Karpas-422 (cell line): ENCODE measurements at regions not wholly inside any gene's neighbourhood (a gene's known extent, or its start where the extent isn't known, plus 50 kb on each side); places are given as distances from the start of the nearest gene placed in this dataset.

Experiments used
- DNase-seq: peaks from one replicate; pipeline ENCODE4 v3.0.0-alpha.2; 2015
- H2AFZ ChIP-seq: fragments of 200-600 bp; sonication (generic); 2 replicates; pipeline ENCODE4 v1.6.1; 2014; ENCODE audit warnings: antibody characterized with exemption, low read length, mixed read lengths
- H3K27ac ChIP-seq: fragments of 200-600 bp; sonication (generic); 2 replicates; pipeline ENCODE4 v1.5.1; 2014; ENCODE audit warnings: mild to moderate bottlenecking, low read length, moderate library complexity
- H3K27me3 ChIP-seq: fragments of 200-600 bp; sonication (generic); 2 replicates; pipeline ENCODE4 v1.6.1; 2014; ENCODE audit warnings: low read length, mixed read lengths
- H3K36me3 ChIP-seq: fragments of 200-600 bp; sonication (generic); 2 replicates; pipeline ENCODE4 v1.6.1; 2014; ENCODE audit warnings: low read length, mixed read lengths; ENCODE audit not compliant: insufficient read depth
- H3K4me1 ChIP-seq: fragments of 200-600 bp; sonication (generic); 2 replicates; pipeline ENCODE4 v1.6.1; 2014; ENCODE audit warnings: mild to moderate bottlenecking, low read length, mixed read lengths
- H3K4me2 ChIP-seq: fragments of 200-600 bp; sonication (generic); 2 replicates; pipeline ENCODE4 v1.6.1; 2014; ENCODE audit warnings: low read length, low read depth, mild to moderate bottlenecking; ENCODE audit not compliant: poor library complexity, severe bottlenecking
- H3K4me3 ChIP-seq: fragments of 200-600 bp; sonication (generic); 2 replicates; pipeline ENCODE4 v1.5.1; 2014; ENCODE audit warnings: mild to moderate bottlenecking, antibody characterized with exemption, low read length, mixed read lengths
- H3K79me2 ChIP-seq: fragments of 200-600 bp; sonication (generic); 2 replicates; pipeline ENCODE4 v1.6.1; 2014; ENCODE audit warnings: mild to moderate bottlenecking, low read length, mixed read lengths
- H3K9ac ChIP-seq: fragments of 200-600 bp; sonication (generic); 2 replicates; pipeline ENCODE4 v1.6.0; 2014; ENCODE audit warnings: low read length
- H3K9me2 ChIP-seq: fragments of 200-600 bp; sonication (generic), shearing (Covaris generic); replicated peaks from 2 replicates; pipeline ENCODE4 v1.6.0; 2014; ENCODE audit warnings: mild to moderate bottlenecking, low read length, moderate library complexity; ENCODE audit not compliant: insufficient read depth
- H3K9me3 ChIP-seq: fragments of 300-700, 200-600 bp; sonication (generic); 2 replicates; pipeline ENCODE4 v1.6.1; 2014; ENCODE audit warnings: low read length, mixed read lengths
- H4K20me1 ChIP-seq: fragments of 200-600 bp; sonication (generic); 2 replicates; pipeline ENCODE4 v1.6.1; 2014; ENCODE audit warnings: mild to moderate bottlenecking, antibody characterized with exemption, low read length, low read depth; ENCODE audit not compliant: insufficient read depth

DNA sequence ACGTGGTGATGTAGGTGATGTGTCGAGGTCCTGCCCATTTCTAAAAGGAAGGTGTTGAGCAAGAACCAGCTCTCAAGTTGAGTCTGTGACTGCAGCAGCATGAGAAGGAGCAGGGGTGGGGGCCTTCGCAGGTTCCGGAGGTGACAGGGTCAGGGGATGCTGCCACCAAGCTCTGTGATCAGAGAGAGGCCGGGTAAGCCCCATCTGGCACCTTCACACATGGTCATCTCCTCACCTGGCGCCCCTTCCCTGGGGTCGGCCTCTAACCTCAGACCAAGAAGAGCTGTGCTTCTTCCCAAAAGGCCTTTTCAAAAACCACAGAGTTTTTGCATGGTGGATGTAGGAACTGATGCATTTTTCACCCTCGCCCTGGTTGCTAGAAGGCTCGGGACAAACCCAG, 137.6 kb downstream of the CPZ start:
- Histone ChIP-seq H3K27me3 (no peaks in the 10 kb centered on the region), H3K4me3 (no peak overlapping the region), H3K9me2 (no peaks in the 10 kb centered on the region), H2AFZ (no peak overlapping the region), H3K9ac (no peak overlapping the region), H3K4me2 (no peak overlapping the region), H3K4me1 (no peaks in the 10 kb centered on the region), H3K27ac (no peak overlapping the region), H4K20me1 (no peaks in the 10 kb centered on the region), H3K36me3 (no peaks in the 10 kb centered on the region), H3K9me3 (no peaks in the 10 kb centered on the region), H3K79me2 (no peaks in the 10 kb centered on the region)
- no peak for DNase-seq

- Histone ChIP-seq H3K36me3 (no peaks in the 10 kb centered on the region), H2AFZ (no peak overlapping the region)
- DNase-seq = no peak
Observed at GRCh38 chr4:8729408-8730149, 137.0 kb downstream of the CPZ start.

GRCh38 chr4:8728536-8729407, 136.2 kb downstream of the CPZ start:
- DNase-seq = no peak
- no peaks in the 10 kb centered on the region for H4K20me1 ChIP-seq
- no peak overlapping the region for H3K9ac ChIP-seq
- no peak overlapping the region for H2AFZ ChIP-seq
- no peaks in the 10 kb centered on the region for H3K9me2 ChIP-seq
- H3K27me3 ChIP-seq = no peaks in the 10 kb centered on the region
- no peak overlapping the region for H3K4me3 ChIP-seq
- H3K79me2 ChIP-seq = no peaks in the 10 kb centered on the region
- no peaks in the 10 kb centered on the region for H3K9me3 ChIP-seq
- H3K36me3 ChIP-seq = no peaks in the 10 kb centered on the region
- H3K4me1 ChIP-seq = no peaks in the 10 kb centered on the region
- no peak overlapping the region for H3K27ac ChIP-seq
- H3K4me2 ChIP-seq = no peak overlapping the region

More at GRCh38 chr4:8729408-8730149, 137.0 kb downstream of the CPZ start:
- Histone ChIP-seq H3K9me3 (no peaks in the 10 kb centered on the region), H3K4me3 (no peak overlapping the region), H3K9ac (no peak overlapping the region), H3K9me2 (no peaks in the 10 kb centered on the region), H3K27me3 (no peaks in the 10 kb centered on the region), H4K20me1 (no peaks in the 10 kb centered on the region), H3K27ac (no peak overlapping the region), H3K4me1 (no peaks in the 10 kb centered on the region), H3K4me2 (no peak overlapping the region), H3K79me2 (no peaks in the 10 kb centered on the region)

GRCh38 chr4:8727546-8728510, 135.3 kb downstream of the CPZ start:
- H3K9ac ChIP-seq = no peak overlapping the region
- no peaks in the 10 kb centered on the region for H3K9me2 ChIP-seq
- H3K4me1 ChIP-seq = no peaks in the 10 kb centered on the region
- H3K36me3 ChIP-seq = no peaks in the 10 kb centered on the region
- no peaks in the 10 kb centered on the region for H4K20me1 ChIP-seq
- no peaks in the 10 kb centered on the region for H3K27me3 ChIP-seq
- no peaks in the 10 kb centered on the region for H3K9me3 ChIP-seq
- H3K27ac ChIP-seq = no peak overlapping the region
- H2AFZ ChIP-seq = no peak overlapping the region
- H3K4me3 ChIP-seq = no peak overlapping the region
- DNase-seq = no peak
- no peak overlapping the region for H3K4me2 ChIP-seq
- no peaks in the 10 kb centered on the region for H3K79me2 ChIP-seq

GRCh38 chr4:8727131-8727530, 134.6 kb downstream of the CPZ start:
- Histone ChIP-seq H3K36me3 (no peaks in the 10 kb centered on the region), H2AFZ (no peak overlapping the region), H3K27ac (no peak overlapping the region), H3K9ac (no peak overlapping the region), H4K20me1 (no peaks in the 10 kb centered on the region), H3K9me3 (no peaks in the 10 kb centered on the region), H3K4me2 (no peak overlapping the region), H3K79me2 (no peaks in the 10 kb centered on the region), H3K4me3 (no peak overlapping the region), H3K27me3 (no peaks in the 10 kb centered on the region), H3K4me1 (no peaks in the 10 kb centered on the region), H3K9me2 (no peaks in the 10 kb centered on the region)
- no peak for DNase-seq

- H3K9me2 ChIP-seq = no peaks in the 10 kb centered on the region
- no peaks in the 10 kb centered on the region for H3K4me1 ChIP-seq
- no peak overlapping the region for H3K9ac ChIP-seq
- H3K79me2 ChIP-seq = no peaks in the 10 kb centered on the region
- H2AFZ ChIP-seq = no peak overlapping the region
- no peak for DNase-seq
- no peaks in the 10 kb centered on the region for H3K27me3 ChIP-seq
- H3K4me2 ChIP-seq = no peak overlapping the region
- no peaks in the 10 kb centered on the region for H3K36me3 ChIP-seq
- no peaks in the 10 kb centered on the region for H3K9me3 ChIP-seq
- H4K20me1 ChIP-seq = no peaks in the 10 kb centered on the region
- H3K27ac ChIP-seq = no peak overlapping the region
- H3K4me3 ChIP-seq = no peak overlapping the region
Observed at GRCh38 chr4:8726344-8726851, 133.8 kb downstream of the CPZ start.

- H3K27me3 ChIP-seq = no peaks in the 10 kb centered on the region
- no peaks in the 10 kb centered on the region for H3K9me2 ChIP-seq
- H3K79me2 ChIP-seq = no peaks in the 10 kb centered on the region
- no peaks in the 10 kb centered on the region for H4K20me1 ChIP-seq
- H3K4me2 ChIP-seq = no peak overlapping the region
- H3K9ac ChIP-seq = no peak overlapping the region
- H3K4me3 ChIP-seq = no peak overlapping the region
- H3K36me3 ChIP-seq = no peaks in the 10 kb centered on the region
- no peak overlapping the region for H3K27ac ChIP-seq
- no peaks in the 10 kb centered on the region for H3K9me3 ChIP-seq
- no peaks in the 10 kb centered on the region for H3K4me1 ChIP-seq
- no peak for DNase-seq
- H2AFZ ChIP-seq = no peak overlapping the region
Observed at GRCh38 chr4:8725845-8726244, 133.3 kb downstream of the CPZ start.
